Stimulated activated CD4-positive, alpha-beta T cell treated with anti-CD3 and anti-CD28 coated beads, Interleukin-4, amount 100 ng/mL, for 24 hours (primary cell): ENCODE measurements at regions not wholly inside any gene's neighbourhood (a gene's known extent, or its start where the extent isn't known, plus 50 kb on each side); places are given as distances from the start of the nearest gene placed in this dataset.

Experiments used
- DNase-seq: peaks from one replicate; pipeline ENCODE4 v3.0.0-alpha.2; 2020

- DNase-seq: no peak
These were observed 103.0 kb upstream of the RARB start for GRCh38 chr3:25324954-25325655.

GRCh38 chr3:25335356-25335755 is 92.7 kb upstream of the RARB start:
- no peak for DNase-seq

GRCh38 chr3:25338158-25338725 is 89.8 kb upstream of the RARB start:
- DNase-seq: no peak

GRCh38 chr3:25339225-25339624 is 88.8 kb upstream of the RARB start:
- DNase-seq: no peak

GRCh38 chr3:25344670-25345069 is 83.4 kb upstream of the RARB start:
- DNase-seq: no peak

- no peak for DNase-seq
These were observed 79.0 kb upstream of the RARB start for GRCh38 chr3:25349095-25349494.

GRCh38 chr3:25349828-25350724 is 78.0 kb upstream of the RARB start:
- DNase-seq: no peak

GRCh38 chr3:25350725-25351114 is 77.3 kb upstream of the RARB start:
- no peak for DNase-seq

- no peak for DNase-seq
These were observed 74.0 kb upstream of the RARB start for GRCh38 chr3:25354071-25354470.

- DNase-seq: no peak
These were observed 72.8 kb upstream of the RARB start for GRCh38 chr3:25355034-25355885.

GRCh38 chr3:25355998-25356397 is 72.1 kb upstream of the RARB start:
- no peak for DNase-seq

GRCh38 chr3:25362118-25362517 is 65.9 kb upstream of the RARB start:
- no peak for DNase-seq

- no peak for DNase-seq
These were observed 62.4 kb upstream of the RARB start for GRCh38 chr3:25365636-25366035.

- DNase-seq: no peak
These were observed 61.0 kb upstream of the RARB start for GRCh38 chr3:25367025-25367424.

GRCh38 chr3:25372167-25372566 is 55.9 kb upstream of the RARB start:
- no peak for DNase-seq

GRCh38 chr3:25376340-25376739 is 51.7 kb upstream of the RARB start:
- DNase-seq: no peak

GRCh38 chr3:25377042-25377441 is 51.0 kb upstream of the RARB start:
- no peak for DNase-seq
